GM21723 (cell line): ENCODE measurements at regions not wholly inside any gene's neighbourhood (a gene's known extent, or its start where the extent isn't known, plus 50 kb on each side); places are given as distances from the start of the nearest gene placed in this dataset.
"Not testable (repeated sequence)": the region's sequence is repeated elsewhere in the genome, so short reads cannot be mapped to it uniquely, and the experiment has no call there.

Experiments used
- ATAC-seq: cut with Tn5 transposase; IDR thresholded peaks from one replicate; pipeline ENCODE4 v1.9.1; 2021; ENCODE audit warnings: mild to moderate bottlenecking, moderate library complexity; ENCODE audit not compliant: unreplicated experiment

GRCh38 chr3:178203165-178203564 is 333.1 kb upstream of the KCNMB2 start:
- no peak for ATAC-seq

- no peak for ATAC-seq
Measured at GRCh38 chr3:178203650-178204049, 332.6 kb upstream of the KCNMB2 start.

- no peak for ATAC-seq
Measured at GRCh38 chr3:178205740-178206139, 330.5 kb upstream of the KCNMB2 start.

GRCh38 chr3:178206521-178206920 is 329.7 kb upstream of the KCNMB2 start:
- no peak for ATAC-seq

GRCh38 chr3:178207161-178207560 is 329.1 kb upstream of the KCNMB2 start:
- ATAC-seq, result not testable (repeated sequence)

GRCh38 chr3:178207627-178208026 is 328.6 kb upstream of the KCNMB2 start:
- not testable (repeated sequence) for ATAC-seq

GRCh38 chr3:178209116-178209515 is 327.1 kb upstream of the KCNMB2 start:
- ATAC-seq, result not testable (repeated sequence)

- ATAC-seq, result not testable (repeated sequence)
Measured at GRCh38 chr3:178209618-178210017, 326.6 kb upstream of the KCNMB2 start.

GRCh38 chr3:178211086-178211485 is 325.1 kb upstream of the KCNMB2 start:
- not testable (repeated sequence) for ATAC-seq

GRCh38 chr3:178217479-178217878 is 318.8 kb upstream of the KCNMB2 start:
- ATAC-seq, result no peak

GRCh38 chr3:178218231-178218630 is 318.0 kb upstream of the KCNMB2 start:
- ATAC-seq, result no peak

- ATAC-seq, result not testable (repeated sequence)
Measured at GRCh38 chr3:178219661-178220060, 316.6 kb upstream of the KCNMB2 start.

GRCh38 chr3:178223876-178224275 is 312.4 kb upstream of the KCNMB2 start:
- no peak for ATAC-seq

- ATAC-seq, result no peak
Measured at GRCh38 chr3:178226094-178226493, 310.1 kb upstream of the KCNMB2 start.

GRCh38 chr3:178231645-178232044 is 304.6 kb upstream of the KCNMB2 start:
- no peak for ATAC-seq

- ATAC-seq, result no peak
Measured at GRCh38 chr3:178233371-178234071, 302.7 kb upstream of the KCNMB2 start.

- no peak for ATAC-seq
Measured at GRCh38 chr3:178236555-178237277, 299.5 kb upstream of the KCNMB2 start.

GRCh38 chr3:178238179-178238578 is 298.1 kb upstream of the KCNMB2 start:
- ATAC-seq, result no peak

GRCh38 chr3:178244733-178245709 is 291.2 kb upstream of the KCNMB2 start:
- ATAC-seq, result no peak

- ATAC-seq, result no peak
Measured at GRCh38 chr3:178246004-178246403, 290.2 kb upstream of the KCNMB2 start.

GRCh38 chr3:178255315-178255714 is 280.9 kb upstream of the KCNMB2 start:
- ATAC-seq, result no peak
